ENCODE measurements at regions not wholly inside any gene's neighbourhood (a gene's known extent, or its start where the extent isn't known, plus 50 kb on each side); places are given as distances from the start of the nearest gene placed in this dataset.

DNA sequence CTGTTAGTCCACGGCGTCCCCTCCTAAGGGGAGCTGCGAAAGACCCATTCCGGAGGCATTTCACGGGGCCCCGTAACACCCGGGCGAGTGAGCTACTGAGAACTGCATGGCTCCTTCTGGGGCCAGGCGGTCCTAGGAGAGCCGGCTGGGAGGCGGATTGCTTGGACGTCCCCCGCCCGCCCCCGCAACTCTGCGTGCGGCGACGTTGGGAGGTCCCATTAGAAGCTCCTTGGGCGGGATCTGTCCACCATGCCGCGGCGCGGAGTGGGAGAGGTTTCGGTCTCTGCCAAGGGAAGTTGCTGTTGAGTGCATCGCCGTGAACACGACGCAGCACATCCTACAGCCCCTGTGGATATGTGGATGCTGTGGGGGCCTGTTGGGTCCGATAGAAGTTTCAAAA is 85.4 kb upstream of the IGFBP7 start (continued):
- TF ChIP-seq, protein P1, sequence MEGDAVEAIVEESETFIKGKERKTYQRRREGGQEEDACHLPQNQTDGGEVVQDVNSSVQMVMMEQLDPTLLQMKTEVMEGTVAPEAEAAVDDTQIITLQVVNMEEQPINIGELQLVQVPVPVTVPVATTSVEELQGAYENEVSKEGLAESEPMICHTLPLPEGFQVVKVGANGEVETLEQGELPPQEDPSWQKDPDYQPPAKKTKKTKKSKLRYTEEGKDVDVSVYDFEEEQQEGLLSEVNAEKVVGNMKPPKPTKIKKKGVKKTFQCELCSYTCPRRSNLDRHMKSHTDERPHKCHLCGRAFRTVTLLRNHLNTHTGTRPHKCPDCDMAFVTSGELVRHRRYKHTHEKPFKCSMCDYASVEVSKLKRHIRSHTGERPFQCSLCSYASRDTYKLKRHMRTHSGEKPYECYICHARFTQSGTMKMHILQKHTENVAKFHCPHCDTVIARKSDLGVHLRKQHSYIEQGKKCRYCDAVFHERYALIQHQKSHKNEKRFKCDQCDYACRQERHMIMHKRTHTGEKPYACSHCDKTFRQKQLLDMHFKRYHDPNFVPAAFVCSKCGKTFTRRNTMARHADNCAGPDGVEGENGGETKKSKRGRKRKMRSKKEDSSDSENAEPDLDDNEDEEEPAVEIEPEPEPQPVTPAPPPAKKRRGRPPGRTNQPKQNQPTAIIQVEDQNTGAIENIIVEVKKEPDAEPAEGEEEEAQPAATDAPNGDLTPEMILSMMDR (IDR thresholded peaks at IDR 0.05 in 2 of 3, conservative IDR thresholded peaks at IDR 0.05 in 1 of 3; ENCODE audit: control insufficient read depth in 2 of 3, extremely low read depth in 1 of 3, insufficient read depth in 1 of 3, low read depth in 3 of 3, low read length in 3 of 3) = no peak
- TF ChIP-seq RB1 (IDR thresholded peaks at IDR 0.05; ENCODE audit: borderline replicate concordance) (no peak), KAT2A (conservative IDR thresholded peaks at IDR 0.05; ENCODE audit: control insufficient read depth, low read depth, low read length) (no peak), POLR2A (IDR thresholded peaks at IDR 0.05; ENCODE audit: low read depth, low read length) (no peak), RAD21 (IDR thresholded peaks at IDR 0.05; ENCODE audit: insufficient read depth, low read depth, low read length) (no peak)

DNA sequence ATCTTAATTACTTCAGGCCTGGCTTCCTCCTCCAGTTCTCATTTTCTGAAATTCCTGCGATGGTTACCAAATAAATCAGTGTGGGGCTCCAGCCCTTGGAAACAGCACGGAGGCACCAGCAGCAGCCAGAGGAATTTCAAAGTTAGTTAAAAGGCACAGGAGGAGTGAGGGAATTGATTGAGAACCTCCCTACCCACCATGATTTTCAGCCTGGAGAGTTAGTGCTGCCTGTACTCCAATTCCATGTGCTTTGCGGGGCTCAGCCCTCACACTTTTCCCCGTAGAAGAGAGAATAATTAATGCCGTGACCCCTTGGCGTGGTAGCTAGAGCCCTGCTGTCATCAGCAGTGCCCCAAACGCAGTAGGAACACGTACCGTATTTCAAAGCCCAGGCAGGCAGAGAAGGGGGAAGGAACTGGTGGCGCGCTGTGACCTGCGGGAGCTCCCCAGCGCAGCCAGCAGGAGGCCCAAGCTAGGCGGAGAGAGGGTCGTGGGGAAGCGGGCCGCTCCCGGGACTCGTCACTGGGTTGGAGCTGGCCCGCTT is 84.0 kb upstream of the IGFBP7 start:
- 40% methylated on average over 19 of the region's 20 CpGs for WGBS (ENCODE audit: insufficient coverage, insufficient replicate concordance, low lambda C conversion rate, missing lambda C conversion rate)
- Histone ChIP-seq H3K27ac (ENCODE audit: control insufficient read depth, insufficient read depth) (no peak overlapping the region), H3K27me3 (replicated peaks in 1 of 2; ENCODE audit: control insufficient read depth in 2 of 2, insufficient read depth in 2 of 2, low read length in 1 of 2) (no peaks in the 10 kb centered on the region; a peak in 1 of 4 replicates), H3K36me3 (ENCODE audit: control insufficient read depth in 2 of 2, insufficient read depth in 2 of 2, low read length in 1 of 2) (no peaks in the 10 kb centered on the region), H3K79me2 (ENCODE audit: control insufficient read depth, insufficient read depth, low read length) (no peaks in the 10 kb centered on the region), H3K4me1 (ENCODE audit: control insufficient read depth, insufficient read depth, low read length) (no peaks in the 10 kb centered on the region), H3K4me3 (no peak overlapping the region), H4K20me1 (ENCODE audit: control insufficient read depth, insufficient read depth) (peaks cover 3% of the 10 kb centered on the region; the same call in 1 of the 2 replicates), H3K9ac (ENCODE audit: control insufficient read depth, insufficient read depth, low read length) (no peak overlapping the region), H3K9me3 (replicated peaks; ENCODE audit: control insufficient read depth, insufficient read depth, low read length) (no peaks in the 10 kb centered on the region), H2AFZ (ENCODE audit: control insufficient read depth, low read depth, low read length) (no peak overlapping the region), H3K4me2 (ENCODE audit: control insufficient read depth, insufficient read depth) (no peak overlapping the region)
- in situ Hi-C loops (cut with MboI) (no loop called here), intact Hi-C loops (cut with micrococcal nuclease; ENCODE audit: unreplicated experiment) (no loop called here)
- FAIRE-seq (no peak), DNase-seq (ENCODE audit: low read depth, low spot score) (no peak), ATAC-seq (no peak)
- no TSS peak for BruUV-seq (replicated peaks)
- ChIA-PET POLR2A (no interaction called here), RAD21 (ENCODE audit: unreplicated experiment) (no interaction called here), SMC1A (ENCODE audit: uncharacterized antibody, unreplicated experiment) (no interaction called here), CTCF (interaction anchor here (2.3 to 2.5 kb wide), 2 partner anchors 26 to 30 kb away, joined by 8 read pairs; no protein-coding TSS in a partner anchor)
- no peak for TF ChIP-seq POU2F2 (IDR thresholded peaks at IDR 0.05; ENCODE audit: borderline replicate concordance, low read depth, low read length)
- TF ChIP-seq, protein P1 (IDR thresholded peaks at IDR 0.05 in 2 of 3, conservative IDR thresholded peaks at IDR 0.05 in 1 of 3; ENCODE audit: control insufficient read depth in 2 of 3, extremely low read depth in 1 of 3, insufficient read depth in 1 of 3, low read depth in 3 of 3, low read length in 3 of 3) = 0 out of 6 replicates have a peak, but pooled peaks of 1 of the 3 experiments have one; percentile 2

Data from GM12878 (cell line).